ENCODE measurements at regions not wholly inside any gene's neighbourhood (a gene's known extent, or its start where the extent isn't known, plus 50 kb on each side); places are given as distances from the start of the nearest gene placed in this dataset.

DNA sequence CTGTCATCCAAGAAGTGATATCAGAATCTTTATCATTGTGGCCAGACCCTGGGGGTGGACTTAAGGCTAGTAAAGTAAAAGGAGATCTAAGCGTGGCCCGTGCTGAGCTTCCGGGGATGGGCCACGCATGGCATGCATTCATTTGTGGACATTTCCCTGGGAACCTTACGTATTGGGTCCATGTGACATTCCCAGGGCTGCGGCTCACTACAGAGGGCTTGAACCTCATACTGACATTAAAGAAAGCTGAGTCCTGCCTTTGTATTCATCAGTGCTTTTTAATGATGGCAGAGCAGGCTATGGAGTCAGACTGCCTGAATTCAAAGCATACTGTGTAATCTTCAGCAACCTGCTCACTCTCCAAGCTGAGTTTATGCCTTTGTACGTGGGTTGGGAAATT, 152.2 kb upstream of the AFDN start:
- TF ChIP-seq GATA2 (IDR thresholded peaks at IDR 0.05; ENCODE audit: low read depth, low read length) (no peak), GATA3 (IDR thresholded peaks at IDR 0.05; ENCODE audit: low read depth, low read length) (no peak)
